ENCODE measurements at regions not wholly inside any gene's neighbourhood (a gene's known extent, or its start where the extent isn't known, plus 50 kb on each side); places are given as distances from the start of the nearest gene placed in this dataset.
"Not testable (repeated sequence)": the region's sequence is repeated elsewhere in the genome, so short reads cannot be mapped to it uniquely, and the experiment has no call there.

DNA sequence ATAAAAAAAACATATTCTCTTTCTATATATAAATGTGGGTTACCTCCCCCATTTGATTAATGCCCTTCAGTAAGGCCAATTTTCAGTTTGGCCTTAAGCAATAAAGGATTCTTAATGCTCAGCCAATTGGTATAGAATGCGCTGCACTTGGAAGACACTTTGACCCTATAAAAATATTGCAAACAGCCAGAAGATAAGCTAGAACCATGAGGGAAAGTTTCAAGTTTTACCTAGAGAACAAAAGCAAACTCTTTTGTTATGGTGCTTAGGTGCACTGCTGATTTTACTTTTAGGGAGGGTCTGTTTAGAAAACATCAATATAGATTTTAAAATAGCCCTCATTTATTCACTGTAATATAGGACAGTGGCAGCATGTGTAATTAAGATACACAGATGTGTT is 251.6 kb upstream of the SLC16A7 start:
- no peak for DNase-seq

DNA sequence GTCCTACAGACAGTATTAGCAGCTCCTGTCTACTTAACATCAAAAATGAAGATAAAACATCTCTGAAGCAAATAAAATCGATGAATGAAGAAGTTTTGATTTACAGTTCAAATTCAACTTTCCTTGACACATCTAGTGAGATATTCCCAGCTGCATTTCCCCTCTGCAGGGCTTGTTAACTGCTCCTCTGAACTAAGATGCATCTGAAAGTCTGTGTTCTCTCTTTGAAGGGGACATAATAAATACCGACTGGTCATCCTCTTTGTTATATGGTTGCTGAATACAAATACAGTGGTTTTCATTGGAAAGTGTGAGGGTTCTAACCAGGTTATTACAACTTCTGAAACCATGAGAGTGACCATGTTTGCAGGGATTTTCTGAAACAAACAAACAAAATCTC is 266.4 kb upstream of the SLC16A7 start:
- no peak for DNase-seq

DNA sequence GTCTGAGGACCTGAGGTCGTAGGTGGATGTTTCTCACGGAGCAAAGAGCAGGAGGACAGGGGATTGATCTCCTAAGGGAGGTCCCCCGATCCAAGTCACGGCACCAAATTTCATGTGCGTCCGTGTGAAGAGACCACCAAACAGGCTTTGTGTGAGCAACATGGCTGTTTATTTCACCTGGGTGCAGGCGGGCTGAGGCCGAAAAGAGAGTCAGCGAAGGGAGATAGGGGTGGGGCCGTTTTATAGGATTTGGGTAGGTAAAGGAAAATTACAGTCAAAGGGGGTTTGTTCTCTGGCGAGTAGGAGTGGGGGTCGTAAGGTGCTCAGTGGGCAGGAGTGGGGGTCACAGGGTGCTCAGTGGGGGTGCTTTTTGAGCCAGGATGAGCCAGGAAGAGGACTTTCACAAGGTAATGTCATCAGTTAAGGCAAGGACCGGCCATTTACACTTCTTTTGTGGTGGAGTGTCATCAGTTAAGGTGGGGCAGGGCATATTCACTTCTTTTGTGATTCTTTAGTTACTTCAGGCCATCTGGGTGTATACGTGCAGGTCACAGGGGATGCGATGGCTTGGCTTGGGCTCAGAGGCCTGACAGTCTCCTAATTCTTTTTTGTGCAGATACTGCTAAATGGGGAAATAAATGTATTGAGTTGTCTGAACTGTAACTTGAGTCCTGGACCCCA is 267.3 kb upstream of the SLC16A7 start:
- DNase-seq, result not testable (repeated sequence)

DNA sequence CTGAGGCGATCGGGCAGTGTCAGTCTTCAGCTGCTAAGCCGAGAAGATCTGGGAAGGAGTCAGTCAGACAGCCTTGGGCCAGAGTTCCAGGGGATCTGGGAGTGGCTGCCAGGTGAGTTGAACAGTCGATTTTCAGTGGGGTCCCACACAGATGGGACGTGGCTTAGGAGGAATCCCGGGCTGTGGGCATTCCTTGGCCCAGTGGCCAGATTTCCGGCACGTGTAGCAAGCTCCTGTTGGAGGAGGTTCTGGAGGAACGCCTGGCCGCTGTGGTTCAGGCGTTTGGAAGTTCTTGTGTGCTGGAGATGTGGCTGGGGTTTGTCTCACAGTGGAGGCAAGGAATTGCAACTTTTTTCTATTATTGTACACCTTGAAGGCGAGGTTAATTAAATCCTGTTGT is 269.4 kb upstream of the SLC16A7 start:
- not testable (repeated sequence) for DNase-seq

DNA sequence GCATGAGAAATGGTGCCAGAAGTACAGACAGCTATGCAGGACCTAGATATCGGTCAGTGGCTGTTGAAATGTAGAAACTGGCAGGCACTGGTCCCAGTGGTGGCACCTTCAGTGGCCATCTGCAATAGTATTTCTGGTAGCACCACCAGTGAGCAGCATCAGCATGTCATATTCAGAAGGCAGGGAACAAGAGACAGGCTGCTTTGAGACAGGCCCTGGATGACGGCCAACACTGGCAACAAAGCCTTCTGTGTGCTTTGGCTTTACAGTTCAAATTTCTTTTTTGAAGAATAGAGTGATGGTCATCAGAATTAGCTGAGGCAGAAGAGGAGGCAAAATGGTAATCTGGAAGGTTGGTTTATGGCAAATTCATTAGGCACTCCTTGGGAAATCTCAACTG is 273.4 kb upstream of the SLC16A7 start:
- DNase-seq, result no peak

DNA sequence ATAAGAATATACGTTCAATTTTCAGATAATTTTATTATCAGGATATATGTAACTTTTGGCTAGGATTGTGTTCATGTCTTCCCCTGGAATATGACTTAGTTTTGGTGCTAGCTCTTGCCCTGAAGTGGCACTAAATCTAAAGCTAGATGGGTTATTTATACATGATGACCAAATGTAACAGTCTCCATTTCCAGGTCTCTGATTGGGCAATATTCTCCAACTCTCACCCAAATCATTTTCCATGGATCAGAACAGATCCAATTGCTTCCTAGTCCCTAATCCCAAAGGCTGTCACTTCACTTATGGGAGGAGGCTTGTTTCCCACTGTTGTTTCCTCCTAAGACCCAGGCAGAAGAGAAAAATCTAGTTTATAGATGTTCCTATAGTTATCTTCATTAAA is 274.6 kb upstream of the SLC16A7 start:
- no peak for DNase-seq

DNA sequence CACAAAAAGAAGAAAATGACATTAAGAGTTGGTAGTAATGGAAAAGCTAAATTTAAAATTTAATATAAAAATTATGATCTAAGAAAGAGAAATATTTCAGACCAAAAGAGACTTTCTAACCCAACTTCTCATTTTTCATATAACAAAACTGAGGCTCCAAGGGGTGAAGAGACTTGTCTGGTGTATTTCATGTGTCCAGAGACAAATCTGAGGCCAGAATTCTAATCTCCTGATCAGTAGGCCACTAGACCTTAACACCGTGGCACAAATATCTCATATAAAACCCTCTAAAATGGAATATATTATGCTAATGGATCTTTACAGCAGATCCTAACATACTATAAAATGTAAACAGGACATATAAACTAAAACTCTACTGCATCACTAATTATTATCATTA is 275.7 kb upstream of the SLC16A7 start:
- DNase-seq, result no peak

DNA sequence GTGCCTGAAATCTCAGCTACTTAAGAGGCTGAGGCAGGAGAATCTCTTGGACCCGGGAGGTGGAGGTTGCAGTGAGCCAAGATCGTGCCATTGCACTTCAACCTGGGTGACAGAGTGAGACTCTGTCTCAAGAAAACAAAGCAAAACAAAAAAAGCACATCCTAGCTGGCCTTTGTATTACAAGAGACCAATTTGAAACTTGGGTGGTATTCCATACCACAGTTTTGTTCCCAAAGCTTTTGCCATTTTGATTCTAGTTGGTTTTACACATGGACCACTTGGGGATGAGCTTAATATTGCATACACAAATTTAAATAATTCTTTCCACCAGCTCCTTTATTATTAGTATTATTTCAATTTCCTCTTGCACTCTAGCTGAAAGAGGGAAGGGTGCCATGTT is 276.9 kb upstream of the SLC16A7 start:
- no peak for DNase-seq

DNA sequence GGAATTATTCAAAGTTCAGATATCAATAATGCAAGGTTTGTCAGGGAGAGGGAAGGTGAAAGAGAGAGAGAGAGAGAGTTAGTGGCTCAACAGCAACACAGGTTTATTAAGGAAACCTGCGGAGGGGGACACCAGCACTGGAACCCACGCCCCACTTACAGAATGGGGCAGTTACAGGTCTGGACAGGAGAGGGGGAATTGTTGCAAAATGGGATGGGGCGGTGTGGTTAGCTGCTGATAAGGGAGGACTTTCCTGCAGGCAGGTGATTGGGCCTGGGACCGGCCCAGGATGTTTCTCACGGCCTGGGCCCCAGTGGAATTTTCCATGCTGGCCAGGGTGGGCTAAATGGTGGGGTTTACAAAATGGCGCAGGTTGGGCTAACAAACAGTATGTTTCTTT is 278.2 kb upstream of the SLC16A7 start:
- DNase-seq, result no peak

DNA sequence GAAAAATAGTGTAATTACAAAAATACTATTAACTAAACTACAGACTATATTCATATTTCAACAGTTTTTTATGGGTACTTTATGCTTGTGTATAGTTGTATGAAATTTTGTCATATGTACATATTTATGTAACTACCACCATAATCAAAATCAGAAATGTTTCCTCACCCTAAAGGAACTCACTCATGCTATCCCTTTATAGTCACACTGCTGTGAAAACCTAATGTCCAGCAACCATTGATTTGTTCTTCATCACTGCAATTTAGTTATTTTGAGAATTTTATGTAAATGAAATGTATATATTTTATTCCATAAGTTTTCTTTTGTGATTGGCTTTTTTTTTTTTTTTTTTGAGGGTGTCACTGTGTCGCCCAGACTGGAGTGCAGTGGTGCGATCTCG is 278.9 kb upstream of the SLC16A7 start:
- DNase-seq, result no peak

DNA sequence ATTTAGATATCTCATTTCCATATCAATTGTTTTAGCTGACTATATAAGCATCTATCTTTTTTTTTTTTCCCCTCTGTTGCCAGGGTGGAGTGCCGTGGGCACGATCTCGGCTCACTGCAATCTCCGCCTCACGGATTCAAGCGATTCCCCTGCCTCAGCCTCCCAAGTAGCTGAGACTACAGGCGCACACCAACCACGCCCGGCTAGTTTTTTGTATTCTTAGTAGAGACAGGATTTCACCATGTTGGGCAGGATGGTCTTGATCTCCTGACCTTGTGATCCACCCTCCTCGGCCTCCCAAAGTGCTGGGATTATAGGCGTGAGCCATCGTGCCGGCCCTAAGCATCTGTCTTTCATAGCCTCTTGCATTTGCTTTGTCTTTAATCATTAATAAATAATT is 279.5 kb upstream of the SLC16A7 start:
- DNase-seq, result not testable (repeated sequence)

DNA sequence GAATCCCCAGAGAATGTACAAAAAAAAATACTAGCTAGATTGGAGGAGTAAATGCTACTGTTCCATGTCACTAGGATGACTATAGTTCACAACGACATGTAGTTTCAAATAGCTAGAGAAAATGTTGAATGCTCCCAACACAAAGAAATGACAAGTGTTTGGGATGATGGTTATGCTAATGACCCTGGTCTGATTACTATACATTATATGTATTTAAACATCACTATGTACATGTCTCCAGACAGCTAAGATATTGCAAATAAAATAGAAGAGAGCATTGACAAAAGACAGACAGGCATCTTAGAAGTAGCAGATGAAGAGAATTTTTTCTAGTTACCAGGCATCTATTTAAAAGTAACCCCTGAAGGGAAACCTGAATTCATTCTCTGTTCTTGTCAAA is 281.6 kb upstream of the SLC16A7 start:
- no peak for DNase-seq

DNA sequence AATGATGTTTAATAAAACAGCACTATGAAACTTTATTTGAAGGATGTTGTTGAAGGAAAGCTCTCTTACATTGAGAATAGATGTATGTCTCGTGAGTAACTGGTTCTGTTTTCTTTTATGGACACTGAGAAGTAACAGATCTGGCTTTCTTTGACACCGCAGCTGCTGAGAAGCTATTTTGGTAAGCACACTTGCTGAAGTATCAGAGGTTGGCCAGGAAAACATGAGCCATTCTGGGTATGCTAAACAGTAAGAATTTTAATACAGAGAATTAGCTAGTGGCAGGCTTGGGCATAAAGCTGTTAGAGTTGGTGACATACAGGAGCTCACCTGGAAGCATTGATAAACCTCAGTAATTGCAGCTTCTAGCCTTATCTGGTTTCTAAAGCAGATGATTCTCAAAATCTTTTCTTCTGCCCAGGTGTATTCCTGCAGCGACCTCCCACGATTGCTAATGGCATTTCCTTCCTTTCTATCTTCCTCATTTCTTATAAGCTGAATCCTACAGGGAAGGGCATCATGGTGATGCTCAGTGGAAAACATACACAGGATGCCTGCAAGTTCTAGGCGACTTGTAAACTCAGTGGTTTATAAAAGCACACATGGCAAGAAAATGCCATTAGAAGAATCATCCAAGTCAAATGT is 291.6 kb upstream of the SLC16A7 start:
- DNase-seq, result no peak

DNA sequence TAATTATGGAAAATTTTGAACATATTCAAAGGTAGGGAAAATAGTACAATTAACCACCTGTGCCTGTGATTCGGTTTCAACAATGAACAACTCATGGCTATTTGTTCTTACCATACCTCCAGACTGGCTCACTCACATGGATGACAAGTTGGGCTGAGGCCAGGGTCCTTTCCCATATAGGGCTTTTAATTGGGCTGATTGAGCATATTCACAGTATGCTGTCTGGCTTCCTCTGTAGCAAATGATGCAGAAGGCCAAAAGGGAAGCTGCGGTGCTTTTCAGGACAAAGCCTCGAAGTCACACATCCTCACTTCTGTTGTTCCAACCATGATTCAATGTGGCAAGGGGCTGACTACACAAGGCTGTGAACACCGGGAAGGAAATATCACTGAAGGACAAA is 297.5 kb upstream of the SLC16A7 start:
- no peak for DNase-seq

DNA sequence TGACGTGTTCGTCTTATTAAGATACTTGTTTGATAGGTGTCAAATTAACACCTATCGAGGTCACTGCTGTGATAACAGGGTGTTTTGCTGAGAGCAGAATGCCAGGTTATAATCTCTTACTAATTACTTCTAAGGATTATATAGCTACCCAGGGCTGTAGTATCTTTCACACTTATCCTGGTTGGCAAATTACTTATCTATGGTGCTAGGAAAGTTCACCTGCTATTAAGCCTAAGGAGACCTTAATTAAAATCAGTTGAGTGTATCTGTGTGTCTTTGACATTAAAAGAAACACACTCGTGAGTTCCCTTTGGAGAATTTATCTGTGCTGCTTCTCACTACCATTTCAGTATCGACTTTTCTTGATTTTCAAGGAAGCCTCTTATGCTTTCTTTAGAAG is 301.6 kb upstream of the SLC16A7 start:
- DNase-seq, result no peak

DNA sequence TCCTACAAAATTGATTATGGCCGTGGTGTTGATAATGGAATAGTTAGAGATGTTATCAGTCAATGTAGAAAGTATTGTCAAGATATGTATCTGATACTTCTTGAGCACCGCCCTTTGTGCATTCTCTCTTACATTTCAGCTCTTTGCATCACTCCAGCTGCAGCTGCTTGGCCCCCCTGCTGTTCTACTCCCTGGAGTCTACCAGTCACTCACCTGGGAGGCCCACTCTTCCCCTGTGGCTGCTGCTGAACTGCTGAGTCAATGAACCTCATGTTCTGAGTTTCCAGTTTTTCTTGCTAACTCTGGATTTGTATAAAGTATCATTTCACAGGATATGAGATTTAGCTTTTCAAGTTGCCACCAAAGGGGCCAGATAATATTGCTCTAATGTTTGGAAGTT is 312.8 kb upstream of the SLC16A7 start:
- DNase-seq, result no peak

DNA sequence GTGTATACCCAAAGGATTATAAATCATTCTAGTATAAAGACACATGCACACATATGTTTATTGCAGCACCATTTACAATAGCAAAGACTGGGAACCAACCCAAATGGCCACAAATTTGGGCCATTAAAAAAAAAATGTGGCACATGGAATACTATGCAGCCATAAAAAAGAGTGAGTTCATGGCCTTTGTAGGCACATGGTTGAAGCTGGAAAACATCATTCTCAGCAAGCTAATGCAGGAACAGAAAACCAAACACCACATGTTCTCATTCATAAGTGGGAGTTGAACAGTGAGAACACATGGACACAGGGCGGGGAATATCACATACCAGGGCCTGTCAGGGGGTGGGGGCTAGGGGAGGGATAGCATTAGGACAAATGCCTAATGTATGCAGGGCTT is 322.3 kb upstream of the SLC16A7 start:
- not testable (repeated sequence) for DNase-seq

DNA sequence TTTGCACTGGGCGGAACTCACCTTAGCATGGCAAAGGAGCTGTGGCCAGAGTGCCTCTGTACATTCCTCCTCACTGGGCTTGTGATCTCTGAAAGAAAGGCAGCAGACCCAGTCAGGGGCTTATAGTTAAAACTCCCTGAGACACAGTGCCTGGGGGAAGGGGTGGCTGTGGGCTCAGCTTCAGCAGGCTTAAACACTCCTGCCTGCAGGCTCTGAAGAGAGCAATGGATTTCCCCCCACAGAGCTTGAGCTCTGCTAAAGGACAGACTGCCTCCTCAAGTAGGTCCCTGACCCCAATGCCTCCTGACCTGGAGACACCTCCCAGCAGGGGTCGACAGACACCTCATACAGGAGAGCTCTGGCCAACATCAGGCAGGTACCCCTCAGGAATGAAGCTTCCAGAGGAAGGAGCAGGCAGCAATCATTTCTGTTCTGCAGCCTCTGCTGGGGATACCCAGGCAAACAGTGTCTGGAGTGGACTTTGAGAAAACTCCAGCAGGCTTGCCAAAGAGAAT is 327.5 kb upstream of the SLC16A7 start:
- no peak for DNase-seq

DNA sequence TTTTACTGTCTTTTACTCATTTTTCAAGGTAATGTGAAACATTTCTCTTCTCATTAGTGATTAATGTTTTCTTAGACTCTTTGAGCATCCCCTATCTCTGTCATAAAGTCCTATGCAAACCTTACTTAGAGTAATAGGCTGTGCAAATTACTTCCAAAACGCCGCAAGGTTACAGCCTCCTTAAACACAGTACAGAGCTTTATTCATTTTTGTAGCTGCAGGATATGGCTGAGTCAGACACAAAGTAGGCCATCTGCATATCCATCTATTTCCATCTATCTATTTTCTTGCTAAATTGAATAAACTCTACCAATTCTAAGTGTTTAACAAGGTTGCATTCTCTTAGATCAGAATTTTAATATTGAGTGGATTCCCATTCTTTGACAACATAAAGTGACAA is 335.6 kb upstream of the SLC16A7 start:
- DNase-seq, result no peak

DNA sequence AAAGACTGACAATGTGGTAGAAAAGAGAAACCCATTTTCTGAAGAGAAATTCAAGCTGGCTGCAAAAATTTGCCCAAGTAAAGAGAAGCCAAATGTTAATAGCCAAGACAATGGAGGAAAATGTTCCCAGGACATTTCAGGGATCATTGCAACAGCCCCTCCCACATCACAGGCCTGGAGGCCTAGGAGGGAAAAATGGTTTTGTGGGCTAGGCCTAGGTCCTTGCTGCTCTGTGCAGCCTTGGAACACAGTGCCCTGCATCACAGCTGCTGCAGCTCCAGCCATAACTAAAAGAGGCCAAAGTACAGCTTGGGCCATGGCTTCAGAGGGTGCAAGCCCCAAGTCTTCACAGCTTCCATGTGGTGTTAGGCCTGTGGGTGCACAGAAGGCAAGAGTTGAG is 332.4 kb upstream of the LRIG3 start:
- no peak for DNase-seq

DNA sequence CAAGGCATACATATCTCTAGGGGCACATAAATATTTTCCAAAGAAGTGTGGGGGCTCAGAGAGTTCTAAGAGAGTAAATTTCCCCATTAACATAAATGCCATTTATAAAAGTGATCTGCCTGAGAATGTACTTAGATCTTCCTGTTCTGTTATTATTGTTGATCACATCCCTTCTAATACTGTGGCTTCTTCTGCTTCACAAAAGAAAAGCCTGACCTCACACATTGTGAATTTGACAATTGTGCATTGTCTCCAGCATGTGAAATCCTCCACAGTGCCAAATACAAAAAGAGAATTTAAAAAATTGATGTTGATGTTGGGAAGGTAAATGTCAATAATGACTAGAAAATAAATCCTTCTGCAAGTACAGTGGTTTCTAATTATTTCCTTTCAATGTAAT is 330.5 kb upstream of the LRIG3 start:
- no peak for DNase-seq

DNA sequence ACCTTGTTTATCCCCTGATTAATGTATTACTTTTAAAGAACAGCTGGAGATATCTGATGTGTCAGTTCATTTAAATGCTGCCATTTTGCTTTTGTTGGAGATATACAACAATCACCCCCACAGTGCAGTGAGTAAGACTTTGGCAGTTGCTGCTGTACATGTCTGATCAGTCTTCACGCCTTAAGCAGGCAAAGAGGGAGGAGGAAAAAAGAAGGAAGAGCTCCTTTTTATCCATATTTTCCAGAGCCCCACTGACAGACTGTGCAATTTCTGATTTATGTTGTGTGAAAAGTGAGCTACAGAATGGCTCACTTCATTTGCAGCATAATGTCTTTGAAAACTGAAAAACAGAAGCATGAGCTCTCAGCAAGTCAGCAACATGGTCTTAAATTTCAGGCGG is 319.7 kb upstream of the LRIG3 start:
- DNase-seq, result no peak

DNA sequence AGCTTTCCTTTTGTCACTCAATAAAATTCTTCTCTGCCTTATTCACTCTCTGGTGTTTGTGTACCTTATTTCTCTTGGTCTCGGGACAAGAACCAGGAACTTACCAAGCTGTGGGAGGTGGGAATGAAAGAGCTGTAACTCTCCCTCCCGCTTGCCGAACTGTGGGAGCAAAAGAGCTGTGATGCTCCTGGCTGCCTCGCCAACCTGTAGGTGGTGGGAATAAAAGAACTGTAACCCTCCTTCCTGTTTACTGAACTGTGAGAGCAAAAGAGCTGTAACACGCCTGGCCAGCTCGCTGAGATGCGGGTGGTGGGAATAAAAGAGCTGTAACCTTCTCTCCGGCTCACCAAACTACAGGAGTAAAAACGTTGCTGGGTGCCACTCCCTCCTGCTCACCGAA is 314.1 kb upstream of the LRIG3 start:
- DNase-seq, result no peak

DNA sequence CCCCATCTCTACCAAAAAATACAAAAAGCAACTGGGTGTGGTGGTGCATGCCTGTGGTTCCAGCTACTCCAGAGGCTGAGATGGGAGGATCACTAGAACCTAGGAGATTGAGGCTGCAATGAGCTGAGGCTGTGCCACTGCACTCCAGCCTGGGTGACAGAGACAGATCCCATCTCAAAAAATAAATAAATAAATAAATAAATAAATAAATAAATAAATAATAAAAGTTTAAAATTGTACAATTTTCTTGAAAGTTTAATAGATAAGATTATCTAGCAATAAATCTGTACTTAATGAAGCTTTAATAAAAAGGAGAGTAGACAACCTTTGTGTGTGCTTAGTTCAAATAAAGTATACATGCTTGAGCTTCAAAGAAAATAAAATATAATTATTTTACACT is 310.0 kb upstream of the LRIG3 start:
- no peak for DNase-seq

DNA sequence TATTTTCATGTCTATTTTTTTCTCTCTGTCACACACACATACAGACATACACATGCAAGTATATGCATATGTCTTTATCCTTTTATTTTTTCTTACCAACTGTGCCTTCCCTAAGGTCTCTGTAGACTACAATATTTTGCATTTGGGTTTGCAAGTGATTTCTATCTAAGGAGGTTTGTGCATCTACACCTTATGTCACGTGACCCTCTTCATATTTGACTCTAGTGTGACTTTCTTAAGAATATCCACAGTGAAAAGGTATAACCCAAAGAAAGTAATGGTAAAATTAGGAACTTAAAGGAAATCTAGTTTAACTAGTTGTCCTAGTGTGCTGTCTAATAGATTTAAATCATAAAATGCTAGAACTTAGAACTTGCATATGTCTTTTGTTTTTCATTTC is 298.8 kb upstream of the LRIG3 start:
- no peak for DNase-seq

Measured in NCI-H1417 treated with DMSO at 0.1 percent for 48 hours (cell line).